Gastrocnemius medialis (tissue), 4 donors: ENCODE measurements at regions not wholly inside any gene's neighbourhood (a gene's known extent, or its start where the extent isn't known, plus 50 kb on each side); places are given as distances from the start of the nearest gene placed in this dataset.

Experiments used
- POLR2A ChIP-seq, 2 donors: fragments of 450-650 bp; IDR thresholded peaks; one replicate each; pipeline ENCODE4 v1.6.1; 2017; ENCODE audit warnings: antibody characterized with exemption in 2 of 2, mild to moderate bottlenecking in 2 of 2, moderate library complexity in 2 of 2
- TF ChIP-seq, protein P1 (sequence below), 5 experiments: fragments of 450-650 bp in 3 of 5; fragments of 200-600 bp in 2 of 5; sonication (generic) in 2 of 5; IDR thresholded peaks in 4 of 5; conservative IDR thresholded peaks in 1 of 5; 1 replicate in 4 of 5; 2 replicates in 1 of 5; pipeline ENCODE4 v1.5.1; 2016 to 2019; ENCODE audit warnings: antibody characterized with exemption in 5 of 5, mild to moderate bottlenecking in 3 of 5, moderate library complexity in 3 of 5

DNA sequence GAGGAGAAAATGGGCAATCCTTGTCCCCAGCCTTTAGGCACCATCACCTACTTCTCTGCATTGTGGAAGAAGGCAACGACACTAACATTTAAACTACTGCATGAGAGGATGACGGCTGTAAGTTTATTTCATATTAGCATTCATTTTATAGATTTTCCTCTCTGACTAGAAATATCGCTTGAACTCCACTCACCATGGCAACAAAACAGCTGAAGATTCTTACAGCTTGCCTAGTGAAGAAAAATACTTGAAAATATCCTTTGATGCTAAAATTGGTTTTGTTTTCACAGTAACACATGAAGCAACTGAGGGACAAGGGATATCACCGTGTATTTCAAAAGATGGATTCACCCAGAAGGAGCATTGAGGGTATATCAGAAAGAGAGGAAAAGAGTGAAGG, 284.3 kb downstream of the LIG4 start:
- TF ChIP-seq, protein P1, sequence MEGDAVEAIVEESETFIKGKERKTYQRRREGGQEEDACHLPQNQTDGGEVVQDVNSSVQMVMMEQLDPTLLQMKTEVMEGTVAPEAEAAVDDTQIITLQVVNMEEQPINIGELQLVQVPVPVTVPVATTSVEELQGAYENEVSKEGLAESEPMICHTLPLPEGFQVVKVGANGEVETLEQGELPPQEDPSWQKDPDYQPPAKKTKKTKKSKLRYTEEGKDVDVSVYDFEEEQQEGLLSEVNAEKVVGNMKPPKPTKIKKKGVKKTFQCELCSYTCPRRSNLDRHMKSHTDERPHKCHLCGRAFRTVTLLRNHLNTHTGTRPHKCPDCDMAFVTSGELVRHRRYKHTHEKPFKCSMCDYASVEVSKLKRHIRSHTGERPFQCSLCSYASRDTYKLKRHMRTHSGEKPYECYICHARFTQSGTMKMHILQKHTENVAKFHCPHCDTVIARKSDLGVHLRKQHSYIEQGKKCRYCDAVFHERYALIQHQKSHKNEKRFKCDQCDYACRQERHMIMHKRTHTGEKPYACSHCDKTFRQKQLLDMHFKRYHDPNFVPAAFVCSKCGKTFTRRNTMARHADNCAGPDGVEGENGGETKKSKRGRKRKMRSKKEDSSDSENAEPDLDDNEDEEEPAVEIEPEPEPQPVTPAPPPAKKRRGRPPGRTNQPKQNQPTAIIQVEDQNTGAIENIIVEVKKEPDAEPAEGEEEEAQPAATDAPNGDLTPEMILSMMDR (IDR thresholded peaks at IDR 0.05 in 4 of 5, conservative IDR thresholded peaks at IDR 0.05 in 1 of 5) = no peak
- TF ChIP-seq POLR2A (IDR thresholded peaks at IDR 0.05) = no peak
